ENCODE measurements at regions not wholly inside any gene's neighbourhood (a gene's known extent, or its start where the extent isn't known, plus 50 kb on each side); places are given as distances from the start of the nearest gene placed in this dataset.

DNA sequence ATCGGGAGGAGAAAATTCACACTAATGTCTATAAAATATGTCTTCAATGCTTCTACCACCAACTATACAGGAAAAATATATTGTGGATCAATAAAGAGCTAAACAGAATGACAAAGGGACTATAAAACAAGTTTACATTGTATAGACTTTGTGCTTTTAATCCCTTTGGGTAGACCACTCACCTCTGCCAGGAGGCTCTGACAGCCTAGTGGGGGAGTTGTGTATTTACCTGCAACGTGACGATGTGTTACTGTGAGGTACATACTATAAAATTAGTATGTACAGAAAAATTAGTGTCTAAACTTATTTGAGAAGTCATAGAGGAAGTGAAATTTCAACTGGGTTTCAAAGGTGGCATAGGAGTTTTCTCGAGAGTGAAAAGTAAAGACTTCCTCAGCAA, 243.3 kb upstream of the REG3G start:
- DNase-seq = no peak
- Mint-ChIP-seq H3K9me3 (peaks cover 19% of the 10 kb centered on the region), H3K27ac (no peak overlapping the region), H3K27me3 (ENCODE audit: insufficient read depth) (no peaks in the 10 kb centered on the region), H3K4me1 (no peaks in the 10 kb centered on the region), H3K36me3 (ENCODE audit: low read depth) (no peaks in the 10 kb centered on the region), H3K4me3 (no peak overlapping the region)
- H3K36me3 ChIP-seq (ENCODE audit: control insufficient read depth, insufficient read depth, low read length) = no peaks in the 10 kb centered on the region
- no peaks in the 10 kb centered on the region for H3K9me3 ChIP-seq (ENCODE audit: control insufficient read depth, low read length)
- WGBS, 2 experiments (ENCODE audit: insufficient coverage in 1 of 2, insufficient read length in 1 of 2) = 87 to 93% methylated on average over 3 to 4 of the region's 4 CpGs
- H3K27ac ChIP-seq (ENCODE audit: low read depth, low read length) = no peak overlapping the region
- H3K4me3 ChIP-seq (ENCODE audit: low read length) = no peak overlapping the region
- no peaks in the 10 kb centered on the region for H3K27me3 ChIP-seq (ENCODE audit: control insufficient read depth, insufficient read depth, low read length, poor library complexity, severe bottlenecking)
- TF ChIP-seq, protein P1, sequence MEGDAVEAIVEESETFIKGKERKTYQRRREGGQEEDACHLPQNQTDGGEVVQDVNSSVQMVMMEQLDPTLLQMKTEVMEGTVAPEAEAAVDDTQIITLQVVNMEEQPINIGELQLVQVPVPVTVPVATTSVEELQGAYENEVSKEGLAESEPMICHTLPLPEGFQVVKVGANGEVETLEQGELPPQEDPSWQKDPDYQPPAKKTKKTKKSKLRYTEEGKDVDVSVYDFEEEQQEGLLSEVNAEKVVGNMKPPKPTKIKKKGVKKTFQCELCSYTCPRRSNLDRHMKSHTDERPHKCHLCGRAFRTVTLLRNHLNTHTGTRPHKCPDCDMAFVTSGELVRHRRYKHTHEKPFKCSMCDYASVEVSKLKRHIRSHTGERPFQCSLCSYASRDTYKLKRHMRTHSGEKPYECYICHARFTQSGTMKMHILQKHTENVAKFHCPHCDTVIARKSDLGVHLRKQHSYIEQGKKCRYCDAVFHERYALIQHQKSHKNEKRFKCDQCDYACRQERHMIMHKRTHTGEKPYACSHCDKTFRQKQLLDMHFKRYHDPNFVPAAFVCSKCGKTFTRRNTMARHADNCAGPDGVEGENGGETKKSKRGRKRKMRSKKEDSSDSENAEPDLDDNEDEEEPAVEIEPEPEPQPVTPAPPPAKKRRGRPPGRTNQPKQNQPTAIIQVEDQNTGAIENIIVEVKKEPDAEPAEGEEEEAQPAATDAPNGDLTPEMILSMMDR (conservative IDR thresholded peaks at IDR 0.05) = peak; percentile 67
- H3K9ac ChIP-seq (ENCODE audit: extremely low read depth, low read length, poor library complexity, severe bottlenecking) = no peak overlapping the region
- H3K4me1 ChIP-seq (ENCODE audit: control insufficient read depth, insufficient read depth, low read length) = no peaks in the 10 kb centered on the region

DNA sequence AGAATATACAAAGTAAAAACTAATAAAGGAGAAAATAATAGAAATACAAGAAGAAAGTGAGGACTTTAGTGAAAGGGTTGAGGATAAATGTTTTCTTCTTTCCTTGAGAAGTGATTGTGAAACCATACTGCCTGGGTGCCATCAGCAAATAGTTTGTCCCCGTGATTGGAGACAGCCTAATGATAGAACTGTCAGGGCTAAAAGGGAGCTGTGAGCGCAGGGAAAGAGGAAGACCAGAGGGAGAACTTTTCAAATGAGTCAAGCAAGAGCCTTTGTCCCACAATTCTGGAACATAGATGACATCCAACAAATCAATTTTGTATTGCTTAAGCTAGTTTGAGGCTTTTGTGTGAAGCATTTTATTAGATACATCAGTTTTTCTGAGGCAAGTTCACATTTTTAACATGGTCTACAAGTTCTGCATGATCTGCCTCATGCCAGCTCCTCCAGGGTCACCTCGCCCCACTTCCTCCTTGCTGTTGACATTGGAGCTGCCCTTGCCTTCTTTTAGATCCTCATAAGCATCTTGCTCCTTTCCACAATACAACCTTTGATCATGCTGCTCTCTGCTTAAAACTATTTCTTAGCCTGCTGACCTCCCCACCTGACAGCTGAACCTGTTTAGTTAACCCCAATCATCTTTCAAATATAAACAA, 213.4 kb upstream of the REG3G start:
- H3K4me1 ChIP-seq (ENCODE audit: control insufficient read depth, insufficient read depth, low read length) = no peaks in the 10 kb centered on the region
- H3K4me3 ChIP-seq (ENCODE audit: low read length) = no peak overlapping the region
- H3K27ac ChIP-seq (ENCODE audit: low read depth, low read length) = no peak overlapping the region
- Mint-ChIP-seq H3K4me3 (no peak overlapping the region), H3K36me3 (ENCODE audit: low read depth) (no peaks in the 10 kb centered on the region), H3K4me1 (no peaks in the 10 kb centered on the region), H3K27ac (no peak overlapping the region), H3K27me3 (ENCODE audit: insufficient read depth) (peaks cover 2% of the 10 kb centered on the region), H3K9me3 (peaks cover 1% of the 10 kb centered on the region)
- H3K36me3 ChIP-seq (ENCODE audit: control insufficient read depth, insufficient read depth, low read length) = no peaks in the 10 kb centered on the region
- 87 to 100% methylated on average over 2 to 3 of the region's 3 CpGs for WGBS, 2 experiments (ENCODE audit: insufficient coverage in 1 of 2, insufficient read length in 1 of 2)
- H3K27me3 ChIP-seq (ENCODE audit: control insufficient read depth, insufficient read depth, low read length, poor library complexity, severe bottlenecking) = no peaks in the 10 kb centered on the region
- H3K9me3 ChIP-seq (ENCODE audit: control insufficient read depth, low read length) = no peaks in the 10 kb centered on the region
- TF ChIP-seq, protein P1 (conservative IDR thresholded peaks at IDR 0.05) = no peak
- no peak for DNase-seq
- H3K9ac ChIP-seq (ENCODE audit: extremely low read depth, low read length, poor library complexity, severe bottlenecking) = no peak overlapping the region

DNA sequence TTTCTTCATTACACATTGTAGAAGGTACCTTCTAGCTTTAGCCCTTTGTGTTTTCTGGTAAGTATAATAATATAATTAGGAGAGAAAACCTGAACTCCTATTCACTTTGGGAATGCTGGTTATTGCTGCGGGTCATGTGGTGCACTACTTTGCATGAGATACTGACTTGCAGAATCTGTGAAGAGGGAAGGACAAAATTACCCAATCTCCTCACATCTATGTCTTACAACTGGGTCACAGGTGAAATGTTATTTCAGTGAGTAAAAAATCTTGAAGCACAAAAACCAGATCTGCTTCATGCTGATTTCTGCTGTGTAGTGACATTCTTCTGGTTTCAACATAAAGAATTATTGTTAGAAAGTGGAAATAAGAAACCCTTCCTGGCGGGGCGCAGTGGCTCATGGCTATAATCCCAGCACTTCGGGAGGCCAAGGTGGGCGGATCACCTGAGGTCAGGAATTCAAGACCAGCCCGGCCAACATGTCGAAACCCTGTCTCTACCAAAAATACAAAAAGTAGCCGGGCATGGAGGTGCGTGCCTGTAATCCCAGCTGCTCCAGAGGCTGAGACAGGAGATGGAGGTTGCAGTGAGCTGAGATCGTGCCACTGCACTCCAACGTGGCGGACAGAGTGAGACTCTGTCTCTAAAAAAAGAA, 211.0 kb upstream of the REG3G start:
- no peak overlapping the region for H3K9ac ChIP-seq (ENCODE audit: extremely low read depth, low read length, poor library complexity, severe bottlenecking)
- DNase-seq = no peak
- peaks cover 1% of the 10 kb centered on the region for H3K9me3 Mint-ChIP-seq
- no peaks in the 10 kb centered on the region for H3K27me3 ChIP-seq (ENCODE audit: control insufficient read depth, insufficient read depth, low read length, poor library complexity, severe bottlenecking)
- H3K4me3 ChIP-seq (ENCODE audit: low read length) = no peak overlapping the region
- H3K27ac ChIP-seq (ENCODE audit: low read depth, low read length) = no peak overlapping the region
- H3K27ac Mint-ChIP-seq = no peak overlapping the region
- no peaks in the 10 kb centered on the region for H3K4me1 ChIP-seq (ENCODE audit: control insufficient read depth, insufficient read depth, low read length)
- peaks cover 2% of the 10 kb centered on the region for H3K27me3 Mint-ChIP-seq (ENCODE audit: insufficient read depth)
- H3K36me3 ChIP-seq (ENCODE audit: control insufficient read depth, insufficient read depth, low read length) = no peaks in the 10 kb centered on the region
- TF ChIP-seq, protein P1 (conservative IDR thresholded peaks at IDR 0.05) = no peak
- 93 to 96% methylated on average over 5 to 12 of the region's 12 CpGs for WGBS, 2 experiments (ENCODE audit: insufficient coverage in 1 of 2, insufficient read length in 1 of 2)
- peaks cover 11% of the 10 kb centered on the region for H3K4me1 Mint-ChIP-seq
- no peak overlapping the region for H3K4me3 Mint-ChIP-seq
- H3K9me3 ChIP-seq (ENCODE audit: control insufficient read depth, low read length) = no peaks in the 10 kb centered on the region
- H3K36me3 Mint-ChIP-seq (ENCODE audit: low read depth) = no peaks in the 10 kb centered on the region
